ENCODE measurements at regions not wholly inside any gene's neighbourhood (a gene's known extent, or its start where the extent isn't known, plus 50 kb on each side); places are given as distances from the start of the nearest gene placed in this dataset.

DNA sequence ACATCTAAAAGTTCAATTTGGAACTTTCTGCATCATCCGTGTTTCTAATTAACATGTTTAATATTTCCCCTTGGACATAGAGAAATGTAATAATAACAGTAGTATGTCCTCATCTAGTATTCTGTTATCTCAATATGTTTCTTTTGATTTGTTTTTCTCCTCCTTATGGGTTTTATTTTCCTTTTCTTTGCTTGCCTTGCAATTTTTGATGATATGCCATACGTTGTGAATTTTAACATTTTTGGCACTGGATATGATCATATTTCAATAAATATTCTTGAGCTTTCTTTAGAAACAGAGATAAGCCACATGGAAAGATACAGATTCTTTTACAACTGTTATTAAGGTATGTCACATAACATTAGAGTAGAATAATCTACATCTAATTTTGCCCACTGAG, 1316.2 kb downstream of the CDH8 start:
- intact Hi-C loops (cut with DNase I; ENCODE audit: low total_unique reads), result no loop called here

DNA sequence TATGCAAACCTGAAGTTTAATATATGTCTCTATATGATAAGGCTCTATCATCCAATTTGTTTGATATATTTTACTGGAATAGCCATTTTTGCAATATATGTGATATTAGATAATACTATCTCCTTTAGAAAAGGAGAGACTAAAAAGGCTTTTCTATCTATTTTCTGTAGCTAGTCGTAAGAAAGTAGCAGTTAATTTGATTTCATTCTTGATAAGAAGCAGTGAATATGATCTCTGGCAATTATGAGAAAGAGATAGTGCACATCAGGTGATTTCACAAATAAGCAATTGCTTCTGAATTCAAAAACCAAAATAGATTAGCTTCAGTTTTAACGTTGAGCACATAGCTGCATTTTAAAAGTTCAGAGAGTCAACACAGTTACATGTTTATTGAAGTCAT, 1318.4 kb downstream of the CDH8 start:
- TF ChIP-seq, protein P1, sequence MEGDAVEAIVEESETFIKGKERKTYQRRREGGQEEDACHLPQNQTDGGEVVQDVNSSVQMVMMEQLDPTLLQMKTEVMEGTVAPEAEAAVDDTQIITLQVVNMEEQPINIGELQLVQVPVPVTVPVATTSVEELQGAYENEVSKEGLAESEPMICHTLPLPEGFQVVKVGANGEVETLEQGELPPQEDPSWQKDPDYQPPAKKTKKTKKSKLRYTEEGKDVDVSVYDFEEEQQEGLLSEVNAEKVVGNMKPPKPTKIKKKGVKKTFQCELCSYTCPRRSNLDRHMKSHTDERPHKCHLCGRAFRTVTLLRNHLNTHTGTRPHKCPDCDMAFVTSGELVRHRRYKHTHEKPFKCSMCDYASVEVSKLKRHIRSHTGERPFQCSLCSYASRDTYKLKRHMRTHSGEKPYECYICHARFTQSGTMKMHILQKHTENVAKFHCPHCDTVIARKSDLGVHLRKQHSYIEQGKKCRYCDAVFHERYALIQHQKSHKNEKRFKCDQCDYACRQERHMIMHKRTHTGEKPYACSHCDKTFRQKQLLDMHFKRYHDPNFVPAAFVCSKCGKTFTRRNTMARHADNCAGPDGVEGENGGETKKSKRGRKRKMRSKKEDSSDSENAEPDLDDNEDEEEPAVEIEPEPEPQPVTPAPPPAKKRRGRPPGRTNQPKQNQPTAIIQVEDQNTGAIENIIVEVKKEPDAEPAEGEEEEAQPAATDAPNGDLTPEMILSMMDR (IDR thresholded peaks at IDR 0.05), result no peak
- TF ChIP-seq POLR2A (IDR thresholded peaks at IDR 0.05), result no peak
- Histone ChIP-seq H3K27me3 (no peaks in the 10 kb centered on the region), H3K27ac (no peak overlapping the region), H3K9me3 (no peaks in the 10 kb centered on the region), H3K4me3 (no peak overlapping the region), H3K36me3 (ENCODE audit: low read depth, missing control alignments) (no peaks in the 10 kb centered on the region), H3K4me1 (no peaks in the 10 kb centered on the region)
- no peak for DNase-seq
- WGBS, 2 donors, result 74% methylated on average over 2 of the region's 2 CpGs
- intact Hi-C loops (cut with DNase I; ENCODE audit: low total_unique reads), result no loop called here

More for the DNA sequence above, 1316.2 kb downstream of the CDH8 start:
- no peaks in the 10 kb centered on the region for H3K9me3 ChIP-seq
- H3K4me1 ChIP-seq, result no peaks in the 10 kb centered on the region
- 75 to 86% methylated on average over 2 of the region's 2 CpGs for WGBS, 2 donors
- H3K4me3 ChIP-seq, result no peak overlapping the region
- no peak overlapping the region for H3K27ac ChIP-seq
- TF ChIP-seq POLR2A (IDR thresholded peaks at IDR 0.05), result no peak
- TF ChIP-seq, protein P1 (IDR thresholded peaks at IDR 0.05), result no peak
- no peak for DNase-seq
- no peaks in the 10 kb centered on the region for H3K36me3 ChIP-seq (ENCODE audit: low read depth, missing control alignments)
- H3K27me3 ChIP-seq, result no peaks in the 10 kb centered on the region

DNA sequence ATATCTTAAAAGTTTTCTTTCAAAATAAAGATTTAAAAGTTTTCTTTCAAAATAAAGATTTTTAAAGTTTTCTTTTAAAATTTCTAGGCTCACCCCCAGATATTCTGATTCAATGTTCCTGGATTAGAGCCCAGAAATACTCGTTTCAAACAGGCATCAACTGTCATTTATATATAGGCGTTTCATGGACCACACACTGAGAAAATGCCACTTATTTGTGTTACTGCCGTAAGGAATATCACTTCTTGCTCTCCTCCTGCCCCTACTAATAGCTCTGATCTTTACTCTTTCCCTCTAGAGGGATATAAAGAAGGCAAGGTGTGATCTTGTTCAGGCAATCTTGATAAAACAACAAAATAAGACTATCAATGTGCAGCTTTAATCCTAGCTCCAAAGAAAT, 1324.1 kb downstream of the CDH8 start:
- no peak for DNase-seq
- H3K4me3 ChIP-seq, result no peak overlapping the region
- TF ChIP-seq, protein P1 (IDR thresholded peaks at IDR 0.05), result no peak
- TF ChIP-seq POLR2A (IDR thresholded peaks at IDR 0.05), result no peak
- no peaks in the 10 kb centered on the region for H3K9me3 ChIP-seq
- H3K4me1 ChIP-seq, result no peaks in the 10 kb centered on the region
- no peaks in the 10 kb centered on the region for H3K36me3 ChIP-seq (ENCODE audit: low read depth, missing control alignments)
- H3K27ac ChIP-seq, result no peak overlapping the region
- 54 to 55% methylated on average over 3 of the region's 3 CpGs for WGBS, 2 donors
- intact Hi-C loops (cut with DNase I; ENCODE audit: low total_unique reads), result no loop called here
- H3K27me3 ChIP-seq, result no peaks in the 10 kb centered on the region

DNA sequence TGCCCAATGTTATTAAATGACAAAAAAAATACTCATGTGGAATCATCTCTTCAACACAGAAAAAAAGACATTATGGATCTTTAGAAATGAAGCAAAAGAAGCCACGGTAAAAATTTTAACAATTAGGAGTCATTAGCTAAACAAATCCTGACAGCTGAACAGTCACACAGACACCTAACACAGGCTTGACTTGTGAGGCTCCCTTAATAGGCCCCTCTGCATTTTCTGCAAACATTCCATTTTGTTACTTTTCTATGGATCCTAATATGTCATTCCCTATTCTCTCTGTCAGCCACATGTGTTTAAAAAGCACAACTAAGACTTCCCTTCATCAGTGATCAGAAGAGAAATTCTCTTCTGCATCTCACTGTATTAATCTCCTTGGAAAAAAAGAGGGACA, 1331.5 kb downstream of the CDH8 start:
- no peak overlapping the region for H3K4me3 ChIP-seq
- intact Hi-C loops (cut with DNase I; ENCODE audit: low total_unique reads), result no loop called here
- no peaks in the 10 kb centered on the region for H3K9me3 ChIP-seq
- no peak overlapping the region for H3K27ac ChIP-seq
- 74 to 94% methylated on average over 1 of the region's 1 CpG for WGBS, 2 donors
- no peak for DNase-seq
- TF ChIP-seq POLR2A (IDR thresholded peaks at IDR 0.05), result no peak
- TF ChIP-seq, protein P1 (IDR thresholded peaks at IDR 0.05), result no peak
- H3K27me3 ChIP-seq, result no peaks in the 10 kb centered on the region
- H3K36me3 ChIP-seq (ENCODE audit: low read depth, missing control alignments), result no peaks in the 10 kb centered on the region
- no peaks in the 10 kb centered on the region for H3K4me1 ChIP-seq

DNA sequence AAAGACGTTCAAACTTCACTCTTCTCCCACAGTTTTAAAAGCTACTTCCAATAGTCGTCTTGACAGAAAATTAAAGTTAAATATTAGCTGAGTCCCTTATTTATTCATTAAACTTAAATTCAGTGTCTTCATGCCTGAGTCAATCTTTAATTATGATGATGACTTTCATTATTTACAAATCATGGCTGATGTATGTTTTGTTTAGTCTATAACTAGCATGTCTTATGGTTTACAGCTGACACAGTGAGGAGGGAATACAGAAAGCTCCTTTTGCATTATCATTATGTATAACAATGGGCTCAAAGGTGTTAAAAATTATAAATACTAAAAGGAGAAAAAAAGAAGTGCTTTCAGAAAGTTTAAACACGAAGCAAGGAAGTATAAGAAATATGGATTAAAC, 1333.1 kb downstream of the CDH8 start:
- intact Hi-C loops (cut with DNase I; ENCODE audit: low total_unique reads), result no loop called here
- no peak for TF ChIP-seq POLR2A (IDR thresholded peaks at IDR 0.05)
- TF ChIP-seq, protein P1 (IDR thresholded peaks at IDR 0.05), result no peak
- no peaks in the 10 kb centered on the region for H3K9me3 ChIP-seq
- no peaks in the 10 kb centered on the region for H3K36me3 ChIP-seq (ENCODE audit: low read depth, missing control alignments)
- no peak for DNase-seq
- no peak overlapping the region for H3K4me3 ChIP-seq
- no peaks in the 10 kb centered on the region for H3K27me3 ChIP-seq
- no peaks in the 10 kb centered on the region for H3K4me1 ChIP-seq
- no peak overlapping the region for H3K27ac ChIP-seq
- WGBS, 2 donors, result 79 to 82% methylated on average over 3 of the region's 3 CpGs

Measured in testis (tissue), 2 donors.